ENCODE measurements at regions not wholly inside any gene's neighbourhood (a gene's known extent, or its start where the extent isn't known, plus 50 kb on each side); places are given as distances from the start of the nearest gene placed in this dataset.

DNA sequence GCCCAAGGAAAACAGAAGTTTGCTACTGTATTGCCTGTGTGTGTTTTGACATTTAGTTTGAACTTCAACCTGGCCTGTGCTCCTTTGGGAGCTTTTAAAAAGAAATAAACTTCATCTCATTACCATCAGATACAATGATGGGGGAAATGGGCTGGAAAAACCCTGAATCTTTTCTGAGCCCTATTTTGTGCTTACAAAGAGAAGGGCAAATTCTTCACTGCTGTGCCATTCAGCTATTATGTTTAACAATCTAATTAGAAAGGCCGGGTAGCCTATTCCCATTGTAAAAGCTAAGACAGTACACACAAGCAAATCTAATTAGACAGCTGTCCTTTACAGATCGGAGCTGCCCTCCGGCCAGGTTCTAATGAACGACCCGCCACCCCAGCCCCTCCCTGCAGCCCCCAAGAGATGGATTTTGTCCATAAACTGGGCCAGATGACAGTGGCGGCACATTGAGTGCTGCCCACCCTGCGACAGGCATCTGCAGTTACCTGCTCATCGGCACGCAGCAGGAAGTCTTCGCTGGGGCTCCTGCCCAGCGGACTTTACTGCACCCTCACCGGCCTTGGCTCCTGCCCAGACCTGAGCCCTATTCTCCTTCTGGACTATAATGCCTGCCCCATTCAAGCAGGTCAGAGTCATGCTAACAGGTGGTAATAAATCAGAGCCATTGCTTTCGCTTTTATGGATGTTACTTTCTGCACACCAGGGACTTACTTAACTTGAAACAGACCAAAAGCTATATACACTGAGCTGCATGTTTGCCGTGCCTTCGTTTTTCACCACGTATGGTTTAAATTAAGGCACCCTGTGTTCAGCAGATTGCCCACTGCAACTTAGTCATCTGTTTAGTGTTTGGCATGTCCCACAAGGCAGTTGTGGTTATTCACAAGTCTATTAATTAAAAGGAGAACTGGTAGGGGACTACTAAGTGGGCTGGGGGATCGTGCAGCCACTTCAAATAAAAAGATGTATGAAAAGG, 549.6 kb downstream of the FGF9 start:
- no peak overlapping the region for H2AK5ac ChIP-seq (ENCODE audit: low read depth, low read length)
- ChIA-PET CTCF (ENCODE audit: partially characterized antibody) (interaction anchor here (0.6 to 0.9 kb wide), 3 partner anchors 27 to 663 kb away, joined by 3 to 4 read pairs (median 3); no protein-coding TSS in a partner anchor), POLR2A (ENCODE audit: partially characterized antibody) (no interaction called here)
- 95% methylated on average over 17 of the region's 17 CpGs; no CpG with 5 or more reads in 1 of the 2 experiments for WGBS, 2 experiments (ENCODE audit: extremely low coverage in 1 of 2, insufficient coverage in 1 of 2, insufficient read length in 1 of 2, insufficient replicate concordance in 2 of 2, low coverage in 1 of 2, low lambda C conversion rate in 2 of 2, missing lambda C conversion rate in 1 of 2)
- H3K4ac ChIP-seq (replicated peaks; ENCODE audit: insufficient read length, low read depth, low read length) = no peak overlapping the region
- no peak for FAIRE-seq
- no peak overlapping the region for H3K4me3 ChIP-seq (ENCODE audit: extremely low read depth in 1 of 4, insufficient read depth in 2 of 4, low read depth in 3 of 4, low read length in 4 of 4)
- H3K18ac ChIP-seq (ENCODE audit: extremely low read depth, low read length) = no peak overlapping the region
- no peak overlapping the region for H3K23ac ChIP-seq (ENCODE audit: insufficient read length)
- no peak overlapping the region for H2BK5ac ChIP-seq (ENCODE audit: low read depth, low read length)
- H3K36me3 ChIP-seq (ENCODE audit: control insufficient read depth in 2 of 4, insufficient read depth in 4 of 4, low read length in 3 of 4) = no peaks in the 10 kb centered on the region
- no peak overlapping the region for H4K5ac ChIP-seq (ENCODE audit: insufficient read length, low read depth, low read length)
- H3K4me2 ChIP-seq (ENCODE audit: insufficient read depth in 1 of 2, low read depth in 2 of 2, low read length in 2 of 2) = no peak overlapping the region
- no peak overlapping the region for H3K56ac ChIP-seq (replicated peaks; ENCODE audit: insufficient read length, low read depth, low read length)
- H3K14ac ChIP-seq (ENCODE audit: insufficient read length) = no peak overlapping the region
- no peak overlapping the region for H2BK12ac ChIP-seq (ENCODE audit: low read depth, low read length)
- H4K20me1 ChIP-seq (replicated peaks in 1 of 2; ENCODE audit: control insufficient read depth in 1 of 2, insufficient read depth in 2 of 2, low read length in 2 of 2) = no peaks in the 10 kb centered on the region
- H4K91ac ChIP-seq (replicated peaks; ENCODE audit: insufficient read length, low read length) = no peak overlapping the region
- H3K79me1 ChIP-seq (ENCODE audit: low read depth, low read length) = no peaks in the 10 kb centered on the region; the same call in 1 of the 2 replicates
- no peak overlapping the region for H2BK120ac ChIP-seq (replicated peaks; ENCODE audit: low read depth, low read length)
- H3K79me2 ChIP-seq (ENCODE audit: control insufficient read depth in 1 of 2, insufficient read depth in 2 of 2, low read length in 2 of 2) = no peaks in the 10 kb centered on the region
- TF ChIP-seq SUZ12 (IDR thresholded peaks at IDR 0.05; ENCODE audit: low read length) = no peak
- TF ChIP-seq SAP30 (IDR thresholded peaks at IDR 0.05; ENCODE audit: insufficient read depth, insufficient replicate concordance, low read length) = no peak
- TF ChIP-seq NANOG (IDR thresholded peaks at IDR 0.05; ENCODE audit: insufficient read depth, low read depth, low read length, poor library complexity, severe bottlenecking) = no peak
- TF ChIP-seq POLR2A (IDR thresholded peaks at IDR 0.05; ENCODE audit: control extremely low read depth in 1 of 2, low read depth in 2 of 2, low read length in 2 of 2) = no peak
- TF ChIP-seq RBBP5 (IDR thresholded peaks at IDR 0.05; ENCODE audit: borderline replicate concordance, low read depth, low read length) = no peak
- no peak for TF ChIP-seq GABPA (IDR thresholded peaks at IDR 0.05; ENCODE audit: borderline replicate concordance, insufficient read depth, low read length)
- TF ChIP-seq EGR1 (IDR thresholded peaks at IDR 0.05; ENCODE audit: borderline replicate concordance, low read depth, low read length) = no peak
- no peak for TF ChIP-seq TAF1 (IDR thresholded peaks at IDR 0.05; ENCODE audit: low read depth, low read length)
- TF ChIP-seq, protein P1, sequence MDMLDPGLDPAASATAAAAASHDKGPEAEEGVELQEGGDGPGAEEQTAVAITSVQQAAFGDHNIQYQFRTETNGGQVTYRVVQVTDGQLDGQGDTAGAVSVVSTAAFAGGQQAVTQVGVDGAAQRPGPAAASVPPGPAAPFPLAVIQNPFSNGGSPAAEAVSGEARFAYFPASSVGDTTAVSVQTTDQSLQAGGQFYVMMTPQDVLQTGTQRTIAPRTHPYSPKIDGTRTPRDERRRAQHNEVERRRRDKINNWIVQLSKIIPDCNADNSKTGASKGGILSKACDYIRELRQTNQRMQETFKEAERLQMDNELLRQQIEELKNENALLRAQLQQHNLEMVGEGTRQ (IDR thresholded peaks at IDR 0.05; ENCODE audit: low read length) = no peak
- no peak overlapping the region for H3K9ac ChIP-seq (replicated peaks in 1 of 4; ENCODE audit: extremely low read depth in 1 of 4, low read depth in 3 of 4, low read length in 3 of 4)
- H2AFZ ChIP-seq (ENCODE audit: low read length) = no peak overlapping the region
- H3K4me1 ChIP-seq (replicated peaks in 1 of 4; ENCODE audit: control insufficient read depth in 3 of 4, insufficient read depth in 4 of 4, low read length in 3 of 4) = peaks cover 0 to 3% (median 1%) of the 10 kb centered on the region in 4 experiments; a peak in 2 of 7 replicates
- H2BK20ac ChIP-seq (ENCODE audit: low read length) = no peak overlapping the region
- H3K27ac ChIP-seq (ENCODE audit: low read depth, low read length) = no peak overlapping the region
- H4K8ac ChIP-seq (ENCODE audit: extremely low read depth, insufficient read depth, low read length) = no peak overlapping the region
- DNase-seq (ENCODE audit: low read depth in 1 of 2, low spot score in 2 of 2) = no peak
- H3K23me2 ChIP-seq (ENCODE audit: low read depth, low read length) = no peaks in the 10 kb centered on the region
- no peaks in the 10 kb centered on the region for H3K27me3 ChIP-seq (replicated peaks in 1 of 4; ENCODE audit: control insufficient read depth in 3 of 4, extremely low read depth in 1 of 4, insufficient read depth in 3 of 4, low read length in 3 of 4)
- H2BK15ac ChIP-seq (ENCODE audit: low read length) = no peak overlapping the region
- no peaks in the 10 kb centered on the region for H3K9me3 ChIP-seq (ENCODE audit: insufficient read depth in 2 of 2, low read depth in 1 of 2, low read length in 1 of 2)
